Vagina (tissue), 2 donors: ENCODE measurements at regions not wholly inside any gene's neighbourhood (a gene's known extent, or its start where the extent isn't known, plus 50 kb on each side); places are given as distances from the start of the nearest gene placed in this dataset.
A peak's percentile ranks its signal among the peaks of the same experiment; 100 is the strongest.

ENCODE experiments used
- DNase-seq, 2 donors: peaks; one replicate each; pipeline ENCODE4 v3.0.0-alpha.2; 2017; ENCODE audit errors: extremely low spot score in 2 of 2
- H3K27ac ChIP-seq: fragments of 200-600 bp; sonication (generic); one replicate; pipeline ENCODE4 v1.5.1; 2019
- H3K27me3 ChIP-seq: fragments of 200-600 bp; sonication (generic); one replicate; pipeline ENCODE4 v1.5.1; 2019
- H3K36me3 ChIP-seq, 2 donors: fragments of 200-600 bp; sonication (generic); one replicate each; pipeline ENCODE4 v1.5.1; 2017 to 2019
- H3K4me1 ChIP-seq: fragments of 200-600 bp; sonication (generic); one replicate; pipeline ENCODE4 v1.5.1; 2019
- H3K4me3 ChIP-seq, 2 donors: fragments of 200-600 bp; sonication (generic); 1 replicate in 1 of 2; 2 replicates in 1 of 2; pipeline ENCODE4 v1.5.1; 2016 to 2019
- H3K9me3 ChIP-seq: fragments of 200-600 bp; sonication (generic); one replicate; pipeline ENCODE4 v1.5.1; 2019
- CTCF ChIP-seq, 3 experiments: fragments of 450-650 bp in 2 of 3; fragments of 200-600 bp in 1 of 3; sonication (generic) in 1 of 3; IDR thresholded peaks; one replicate each; pipeline ENCODE4 v1.5.1; 2017 to 2019; ENCODE audit warnings: antibody characterized with exemption in 3 of 3, mild to moderate bottlenecking in 2 of 3, moderate library complexity in 2 of 3
- POLR2A ChIP-seq, 2 donors: fragments of 450-650 bp; IDR thresholded peaks; one replicate each; pipeline ENCODE4 v1.6.1; 2017; ENCODE audit warnings: antibody characterized with exemption in 2 of 2, mild to moderate bottlenecking in 2 of 2, moderate library complexity in 2 of 2
- POLR2AphosphoS5 ChIP-seq, 2 donors: sonication (generic); formaldehyde crosslinking; IDR thresholded peaks; one replicate each; pipeline ENCODE4 v1.9.0; 2017; ENCODE audit warnings: antibody characterized with exemption in 2 of 2, mild to moderate bottlenecking in 2 of 2, low read depth in 1 of 2; ENCODE audit not compliant: insufficient read depth in 1 of 2
- intact Hi-C: fragments of 100-400 bp; cut with DNase I; formaldehyde crosslinking; loops from one replicate; pipeline ENCODE4 v1.15.1; 2023

GRCh38 chr4:31667686-31668085 is 947.5 kb downstream of the PCDH7 start:
- Histone ChIP-seq H3K27ac (no peak overlapping the region), H3K36me3 (no peaks in the 10 kb centered on the region), H3K4me1 (no peaks in the 10 kb centered on the region), H3K27me3 (no peaks in the 10 kb centered on the region), H3K4me3 (no peak overlapping the region), H3K9me3 (no peaks in the 10 kb centered on the region)
- no peak for DNase-seq
- TF ChIP-seq CTCF (IDR thresholded peaks at IDR 0.05) (no peak), POLR2AphosphoS5 (IDR thresholded peaks at IDR 0.05; ENCODE audit: insufficient read depth in 1 of 2, low read depth in 1 of 2) (no peak), POLR2A (IDR thresholded peaks at IDR 0.05) (no peak)
- intact Hi-C loops = no loop called here

GRCh38 chr4:31674313-31674947 is 954.3 kb downstream of the PCDH7 start:
- H3K4me1 ChIP-seq = no peaks in the 10 kb centered on the region
- H3K4me3 ChIP-seq = no peak overlapping the region
- no peaks in the 10 kb centered on the region for H3K36me3 ChIP-seq
- H3K27ac ChIP-seq = no peak overlapping the region
- no peak for DNase-seq
- H3K27me3 ChIP-seq = no peaks in the 10 kb centered on the region
- TF ChIP-seq POLR2A (IDR thresholded peaks at IDR 0.05) = no peak
- peak in 1 of 3 experiments; percentile 21 for TF ChIP-seq CTCF (IDR thresholded peaks at IDR 0.05)
- TF ChIP-seq POLR2AphosphoS5 (IDR thresholded peaks at IDR 0.05; ENCODE audit: insufficient read depth in 1 of 2, low read depth in 1 of 2) = no peak
- H3K9me3 ChIP-seq = no peaks in the 10 kb centered on the region
- intact Hi-C loops = no loop called here

DNA sequence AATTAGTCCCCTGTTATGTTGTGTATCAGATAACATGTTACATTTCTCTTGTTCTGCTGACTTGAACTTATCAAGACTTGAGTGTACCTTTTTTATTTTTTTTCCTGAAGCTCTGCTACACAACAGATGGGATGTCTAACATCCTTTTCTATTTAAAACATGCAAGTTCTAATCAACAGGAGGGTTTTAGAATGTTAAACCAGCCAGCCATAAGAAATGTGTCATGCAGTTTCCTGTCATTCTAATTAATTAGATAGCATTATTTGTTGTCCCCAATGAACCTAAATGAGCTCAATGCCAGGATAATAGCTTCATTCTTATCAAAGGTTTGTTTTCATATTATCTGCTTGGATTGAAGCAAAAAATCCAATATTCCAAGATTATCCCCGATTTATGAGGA is 958.2 kb downstream of the PCDH7 start:
- H3K36me3 ChIP-seq = no peaks in the 10 kb centered on the region
- no peaks in the 10 kb centered on the region for H3K9me3 ChIP-seq
- no peak overlapping the region for H3K4me3 ChIP-seq
- intact Hi-C loops = no loop called here
- H3K27ac ChIP-seq = no peak overlapping the region
- DNase-seq = no peak
- no peaks in the 10 kb centered on the region for H3K27me3 ChIP-seq
- H3K4me1 ChIP-seq = no peaks in the 10 kb centered on the region
- no peak for TF ChIP-seq POLR2AphosphoS5 (IDR thresholded peaks at IDR 0.05; ENCODE audit: insufficient read depth in 1 of 2, low read depth in 1 of 2)
- no peak for TF ChIP-seq CTCF (IDR thresholded peaks at IDR 0.05)
- TF ChIP-seq POLR2A (IDR thresholded peaks at IDR 0.05) = no peak

DNA sequence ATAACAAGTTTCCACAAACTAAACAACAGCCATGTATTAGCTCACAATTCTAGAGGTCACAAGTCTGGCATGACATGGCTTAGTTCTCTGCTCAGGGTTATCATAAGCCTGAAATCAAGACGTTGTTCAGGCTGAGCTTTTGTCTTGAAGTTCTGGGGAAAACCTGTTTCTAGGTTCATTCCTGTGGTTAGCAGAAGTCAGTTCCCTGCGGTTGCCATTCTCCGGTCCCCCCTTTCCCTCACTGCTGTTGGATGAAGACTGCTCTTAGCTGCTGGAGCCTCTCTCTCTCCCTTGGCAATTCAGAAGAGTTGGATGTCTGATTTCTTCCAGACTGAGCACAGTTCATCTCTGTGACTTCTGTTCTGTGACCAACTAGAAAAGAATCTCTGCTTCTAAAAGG is 962.6 kb downstream of the PCDH7 start:
- no peaks in the 10 kb centered on the region for H3K4me1 ChIP-seq
- DNase-seq = no peak
- H3K36me3 ChIP-seq = no peaks in the 10 kb centered on the region
- intact Hi-C loops = no loop called here
- no peak overlapping the region for H3K27ac ChIP-seq
- H3K4me3 ChIP-seq = no peak overlapping the region
- H3K27me3 ChIP-seq = no peaks in the 10 kb centered on the region
- no peak for TF ChIP-seq CTCF (IDR thresholded peaks at IDR 0.05)
- TF ChIP-seq POLR2A (IDR thresholded peaks at IDR 0.05) = no peak
- no peak for TF ChIP-seq POLR2AphosphoS5 (IDR thresholded peaks at IDR 0.05; ENCODE audit: insufficient read depth in 1 of 2, low read depth in 1 of 2)
- no peaks in the 10 kb centered on the region for H3K9me3 ChIP-seq

DNA sequence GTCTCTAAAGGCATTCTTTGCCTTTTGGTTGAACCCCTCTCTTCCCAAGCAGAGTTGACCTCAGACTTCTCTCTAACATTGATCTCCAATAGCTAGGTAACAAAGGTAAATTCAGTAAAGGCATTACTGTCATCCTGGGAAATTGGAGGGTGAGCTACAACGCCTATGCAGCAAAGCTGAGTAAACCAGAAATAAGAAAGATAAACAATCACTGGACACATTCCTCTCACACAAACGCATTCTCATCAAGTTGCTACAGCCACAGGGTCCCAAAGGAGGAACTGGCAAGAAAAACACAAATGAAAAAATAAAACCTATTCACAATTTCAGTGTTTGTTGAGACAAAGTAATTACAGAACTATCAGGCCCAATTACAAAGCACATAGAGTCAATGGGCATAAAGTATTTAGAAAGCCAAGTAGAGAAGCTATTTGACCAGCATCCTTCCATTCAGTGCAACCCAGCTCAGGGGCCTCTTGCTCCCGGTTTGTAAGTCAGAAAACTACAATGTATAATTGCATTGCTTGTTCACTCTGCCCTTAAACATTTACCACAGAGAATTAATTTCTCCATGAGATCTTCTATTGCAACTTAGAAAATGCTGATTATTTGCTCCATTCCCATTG is 967.7 kb downstream of the PCDH7 start:
- no peak for DNase-seq
- Histone ChIP-seq H3K4me3 (no peak overlapping the region), H3K4me1 (no peaks in the 10 kb centered on the region), H3K36me3 (no peaks in the 10 kb centered on the region), H3K27ac (no peak overlapping the region), H3K27me3 (no peaks in the 10 kb centered on the region), H3K9me3 (no peaks in the 10 kb centered on the region)
- intact Hi-C loops = no loop called here
- TF ChIP-seq POLR2A (IDR thresholded peaks at IDR 0.05) (no peak), POLR2AphosphoS5 (IDR thresholded peaks at IDR 0.05; ENCODE audit: insufficient read depth in 1 of 2, low read depth in 1 of 2) (no peak)
